Endothelial cell (in vitro differentiated cells): ENCODE measurements at regions not wholly inside any gene's neighbourhood (a gene's known extent, or its start where the extent isn't known, plus 50 kb on each side); places are given as distances from the start of the nearest gene placed in this dataset.

Experiments used
- DNase-seq: peaks from one replicate; pipeline ENCODE4 v3.0.0; 2021; ENCODE audit warnings: low spot score
- H3K27ac Mint-ChIP-seq: one replicate; pipeline ENCODE4 v1.8.0; 2021; ENCODE audit warnings: mixed read lengths, inconsistent platforms; ENCODE audit not compliant: unreplicated experiment
- H3K27me3 Mint-ChIP-seq: one replicate; pipeline ENCODE4 v1.8.0; 2021; ENCODE audit warnings: mild to moderate bottlenecking, moderate library complexity, mixed read lengths, inconsistent platforms; ENCODE audit not compliant: unreplicated experiment
- H3K36me3 Mint-ChIP-seq: one replicate; pipeline ENCODE4 v1.8.0; 2021; ENCODE audit warnings: mild to moderate bottlenecking, low read depth, mixed read lengths, inconsistent platforms; ENCODE audit not compliant: unreplicated experiment
- H3K4me1 Mint-ChIP-seq: one replicate; pipeline ENCODE4 v1.8.0; 2021; ENCODE audit warnings: mild to moderate bottlenecking, mixed read lengths, inconsistent platforms; ENCODE audit not compliant: unreplicated experiment
- H3K4me3 Mint-ChIP-seq: one replicate; pipeline ENCODE4 v1.8.0; 2021; ENCODE audit warnings: mild to moderate bottlenecking, mixed read lengths, inconsistent platforms; ENCODE audit not compliant: unreplicated experiment
- H3K9me3 Mint-ChIP-seq: one replicate; pipeline ENCODE4 v1.8.0; 2021; ENCODE audit warnings: mixed read lengths, inconsistent platforms; ENCODE audit not compliant: unreplicated experiment
- TF ChIP-seq, protein P1 (sequence below): fragments of 200-600 bp; sonication (generic); IDR thresholded peaks from one replicate; pipeline ENCODE4 v1.5.0; 2021; ENCODE audit warnings: antibody characterized with exemption; ENCODE audit not compliant: unreplicated experiment

- Mint-ChIP-seq H3K4me1 (no peaks in the 10 kb centered on the region), H3K9me3 (no peaks in the 10 kb centered on the region), H3K27me3 (peaks cover 3% of the 10 kb centered on the region), H3K36me3 (no peaks in the 10 kb centered on the region), H3K27ac (no peak overlapping the region), H3K4me3 (no peak overlapping the region)
- TF ChIP-seq, protein P1, sequence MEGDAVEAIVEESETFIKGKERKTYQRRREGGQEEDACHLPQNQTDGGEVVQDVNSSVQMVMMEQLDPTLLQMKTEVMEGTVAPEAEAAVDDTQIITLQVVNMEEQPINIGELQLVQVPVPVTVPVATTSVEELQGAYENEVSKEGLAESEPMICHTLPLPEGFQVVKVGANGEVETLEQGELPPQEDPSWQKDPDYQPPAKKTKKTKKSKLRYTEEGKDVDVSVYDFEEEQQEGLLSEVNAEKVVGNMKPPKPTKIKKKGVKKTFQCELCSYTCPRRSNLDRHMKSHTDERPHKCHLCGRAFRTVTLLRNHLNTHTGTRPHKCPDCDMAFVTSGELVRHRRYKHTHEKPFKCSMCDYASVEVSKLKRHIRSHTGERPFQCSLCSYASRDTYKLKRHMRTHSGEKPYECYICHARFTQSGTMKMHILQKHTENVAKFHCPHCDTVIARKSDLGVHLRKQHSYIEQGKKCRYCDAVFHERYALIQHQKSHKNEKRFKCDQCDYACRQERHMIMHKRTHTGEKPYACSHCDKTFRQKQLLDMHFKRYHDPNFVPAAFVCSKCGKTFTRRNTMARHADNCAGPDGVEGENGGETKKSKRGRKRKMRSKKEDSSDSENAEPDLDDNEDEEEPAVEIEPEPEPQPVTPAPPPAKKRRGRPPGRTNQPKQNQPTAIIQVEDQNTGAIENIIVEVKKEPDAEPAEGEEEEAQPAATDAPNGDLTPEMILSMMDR: no peak
- DNase-seq: no peak
Measured at GRCh38 chr16:79312502-79312901, 288.0 kb downstream of the MAF start.

DNA sequence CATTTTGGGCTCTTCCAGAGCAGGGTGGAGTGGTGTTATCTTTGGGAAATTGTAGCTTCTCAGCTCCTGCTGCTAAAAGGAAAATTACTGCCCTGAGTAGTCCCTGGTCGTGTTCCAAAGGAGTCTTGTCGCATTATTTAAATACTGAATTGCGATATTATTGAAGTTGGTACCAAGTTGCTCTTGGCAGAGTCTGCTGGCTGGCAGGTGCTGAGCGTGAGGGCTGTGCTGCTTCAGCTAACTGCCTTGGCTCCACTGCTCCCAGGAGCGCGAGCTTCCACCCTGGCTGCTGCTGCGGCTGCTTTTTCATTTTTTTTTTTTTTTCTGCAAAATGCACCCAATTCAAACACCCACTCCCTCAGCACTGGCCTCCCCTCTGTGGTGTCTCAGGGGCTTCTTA is 289.8 kb downstream of the MAF start:
- H3K9me3 Mint-ChIP-seq: no peaks in the 10 kb centered on the region
- H3K27me3 Mint-ChIP-seq: peaks cover 3% of the 10 kb centered on the region
- TF ChIP-seq, protein P1: no peak
- no peak overlapping the region for H3K4me3 Mint-ChIP-seq
- no peaks in the 10 kb centered on the region for H3K4me1 Mint-ChIP-seq
- H3K27ac Mint-ChIP-seq: no peak overlapping the region
- no peak for DNase-seq
- no peaks in the 10 kb centered on the region for H3K36me3 Mint-ChIP-seq

- no peak overlapping the region for H3K27ac Mint-ChIP-seq
- TF ChIP-seq, protein P1: no peak
Measured at GRCh38 chr16:79309606-79310005, 290.9 kb downstream of the MAF start.

DNA sequence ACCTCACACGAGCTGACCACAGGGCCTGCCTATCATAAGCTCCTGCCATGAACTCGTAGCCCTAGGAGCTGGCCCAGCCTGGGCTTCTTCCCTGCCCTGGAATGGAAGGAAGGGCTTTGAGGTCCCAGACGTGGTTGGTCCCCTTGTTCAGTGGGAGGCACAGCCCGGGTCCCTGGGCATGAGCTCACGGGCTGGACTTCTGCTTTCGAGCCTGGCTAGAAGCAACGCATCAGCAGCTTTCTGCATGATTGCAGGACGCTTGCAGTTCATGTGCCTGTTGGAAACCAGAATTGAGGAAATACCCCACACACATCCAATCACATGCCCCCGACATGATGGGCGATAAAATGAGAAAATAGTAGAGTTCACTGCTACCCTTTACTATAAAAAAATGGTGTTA is 293.3 kb downstream of the MAF start:
- Mint-ChIP-seq H3K9me3 (no peaks in the 10 kb centered on the region), H3K36me3 (no peaks in the 10 kb centered on the region), H3K4me1 (no peaks in the 10 kb centered on the region), H3K27ac (no peak overlapping the region), H3K4me3 (no peak overlapping the region), H3K27me3 (peaks cover 2% of the 10 kb centered on the region)
- TF ChIP-seq, protein P1: no peak
- no peak for DNase-seq

More at GRCh38 chr16:79309606-79310005, 290.9 kb downstream of the MAF start:
- Mint-ChIP-seq H3K27me3 (peaks cover 3% of the 10 kb centered on the region), H3K9me3 (no peaks in the 10 kb centered on the region), H3K4me3 (no peak overlapping the region), H3K4me1 (no peaks in the 10 kb centered on the region), H3K36me3 (no peaks in the 10 kb centered on the region)
- no peak for DNase-seq

- TF ChIP-seq, protein P1: no peak
- Mint-ChIP-seq H3K9me3 (no peaks in the 10 kb centered on the region), H3K27me3 (peaks cover 5% of the 10 kb centered on the region), H3K4me1 (peaks cover 5% of the 10 kb centered on the region), H3K36me3 (no peaks in the 10 kb centered on the region), H3K27ac (no peak overlapping the region), H3K4me3 (no peak overlapping the region)
- DNase-seq: no peak
Measured at GRCh38 chr16:79305074-79305473, 295.5 kb downstream of the MAF start.
